HepG2 (cell line): ENCODE measurements at regions not wholly inside any gene's neighbourhood (a gene's known extent, or its start where the extent isn't known, plus 50 kb on each side); places are given as distances from the start of the nearest gene placed in this dataset.

Experiments
- CBX5 ChIP-seq: sonication (generic); formaldehyde crosslinking; IDR thresholded peaks from 2 replicates; pipeline ENCODE4 v1.4.0; 2020; ENCODE audit warnings: missing genetic modification reagents, borderline replicate concordance
- HINFP ChIP-seq: sonication (generic); formaldehyde crosslinking; IDR thresholded peaks from 2 replicates; pipeline ENCODE4 v1.4.0; 2020; ENCODE audit warnings: low read depth, mild to moderate bottlenecking, missing genetic modification reagents
- MBD4 ChIP-seq: IDR thresholded peaks from 2 replicates; pipeline ENCODE4 v1.6.1; 2012; ENCODE audit warnings: low read length, inconsistent platforms, borderline replicate concordance
- NCOR1 ChIP-seq: fragments of 200-600 bp; sonication (generic); IDR thresholded peaks from 2 replicates; pipeline ENCODE4 v1.7.0; 2017; ENCODE audit warnings: antibody characterized with exemption, low read length, borderline replicate concordance
- NFKB2 ChIP-seq: sonication (generic); formaldehyde crosslinking; IDR thresholded peaks from 2 replicates; pipeline ENCODE4 v1.4.0; 2020; ENCODE audit warnings: missing genetic modification reagents, borderline replicate concordance
- POLR2AphosphoS2 ChIP-seq: IDR thresholded peaks from 2 replicates; pipeline ENCODE4 v1.6.1; 2011; ENCODE audit warnings: low read depth, low read length, improper control_type of control experiment
- SRY ChIP-seq: sonication (generic); formaldehyde crosslinking; IDR thresholded peaks from 2 replicates; pipeline ENCODE4 v1.8.0; 2022; ENCODE audit warnings: mild to moderate bottlenecking, missing genetic modification reagents
- TBX3 ChIP-seq: fragments of 450-650 bp; IDR thresholded peaks from 2 replicates; pipeline ENCODE4 v1.6.1; 2017; ENCODE audit warnings: antibody characterized with exemption, mild to moderate bottlenecking, inconsistent platforms, borderline replicate concordance
- UBTF ChIP-seq: sonication (generic); formaldehyde crosslinking; IDR thresholded peaks from 2 replicates; pipeline ENCODE4 v1.4.0; 2020; ENCODE audit warnings: mild to moderate bottlenecking, missing genetic modification reagents
- YY1 ChIP-seq: IDR thresholded peaks from 2 replicates; pipeline ENCODE4 v1.6.1; 2011; ENCODE audit warnings: low read length, low read depth, moderate library complexity, mild to moderate bottlenecking; ENCODE audit not compliant: insufficient read depth, insufficient replicate concordance
- ZBTB26 ChIP-seq: IDR thresholded peaks from 2 replicates; pipeline ENCODE4 v1.6.1; 2016; ENCODE audit warnings: missing compliant biosample characterization, missing genetic modification reagents, borderline replicate concordance
- ZNF3 ChIP-seq: IDR thresholded peaks from 2 replicates; pipeline ENCODE4 v1.7.0; 2017; ENCODE audit warnings: inconsistent platforms
- ZNF329 ChIP-seq: sonication (generic); formaldehyde crosslinking; IDR thresholded peaks from 2 replicates; pipeline ENCODE4 v1.9.0; 2021; ENCODE audit warnings: low read depth, mild to moderate bottlenecking, missing genetic modification reagents
- ZNF597 ChIP-seq: sonication (generic); formaldehyde crosslinking; IDR thresholded peaks from 2 replicates; pipeline ENCODE4 v1.5.0; 2020; ENCODE audit warnings: missing genetic modification reagents
- ZNF646 ChIP-seq: sonication (generic); formaldehyde crosslinking; IDR thresholded peaks from 2 replicates; pipeline ENCODE4 v1.9.0; 2021; ENCODE audit warnings: mild to moderate bottlenecking, missing genetic modification reagents
- ZNF740 ChIP-seq: sonication (generic); formaldehyde crosslinking; IDR thresholded peaks from 2 replicates; pipeline ENCODE4 v1.4.0; 2020; ENCODE audit warnings: missing genetic modification reagents

- TF ChIP-seq ZNF597, result no peak
- no peak for TF ChIP-seq ZNF740
- no peak for TF ChIP-seq MBD4
- TF ChIP-seq NCOR1, result no peak
- peak; percentile 84; the same call in 1 of the 2 replicates for TF ChIP-seq NFKB2 (CRISPR knock-in tag)
- TF ChIP-seq ZNF3, result no peak
- peak; percentile 72 for TF ChIP-seq UBTF (CRISPR knock-in tag)
- no peak for TF ChIP-seq ZNF646 (CRISPR knock-in tag)
- TF ChIP-seq ZNF329 (CRISPR knock-in tag), result 0 out of 2 replicates have a peak, but pooled peaks have one; percentile 63
- peak; percentile 53 for TF ChIP-seq YY1
- TF ChIP-seq HINFP (CRISPR knock-in tag), result peak; percentile 75; the same call in 1 of the 2 replicates
- peak; percentile 93 for TF ChIP-seq CBX5 (CRISPR knock-in tag)
- TF ChIP-seq POLR2AphosphoS2, result no peak
- no peak for TF ChIP-seq TBX3
- peak; percentile 50; the same call in 1 of the 2 replicates for TF ChIP-seq SRY
- peak; percentile 77 for TF ChIP-seq ZBTB26
These were observed 72.8 kb upstream of the ASTN2 start (continued) for GRCh38 chr9:117487555-117488175.
